ENCODE measurements at regions not wholly inside any gene's neighbourhood (a gene's known extent, or its start where the extent isn't known, plus 50 kb on each side); places are given as distances from the start of the nearest gene placed in this dataset.

- no peak for DNase-seq
Measured at GRCh38 chr1:90778486-90778885, 61.4 kb upstream of the BARHL2 start.

GRCh38 chr1:90773812-90774211 is 56.7 kb upstream of the BARHL2 start:
- DNase-seq: no peak

GRCh38 chr1:90768826-90769225 is 51.7 kb upstream of the BARHL2 start:
- no peak for DNase-seq

- DNase-seq: no peak
Measured at GRCh38 chr1:90768098-90768497, 51.0 kb upstream of the BARHL2 start.
